HG02759 (cell line): ENCODE measurements at regions not wholly inside any gene's neighbourhood (a gene's known extent, or its start where the extent isn't known, plus 50 kb on each side); places are given as distances from the start of the nearest gene placed in this dataset.
"Not testable (repeated sequence)": the region's sequence is repeated elsewhere in the genome, so short reads cannot be mapped to it uniquely, and the experiment has no call there.

Experiments
- ATAC-seq: cut with Tn5 transposase; IDR thresholded peaks from one replicate; pipeline ENCODE4 v1.9.1; 2021; ENCODE audit warnings: mild to moderate bottlenecking, moderate library complexity; ENCODE audit not compliant: unreplicated experiment

GRCh38 chr13:44142941-44143665 is 230.5 kb upstream of the SERP2 start:
- no peak for ATAC-seq

GRCh38 chr13:44146138-44146537 is 227.5 kb upstream of the SERP2 start:
- ATAC-seq: no peak

- no peak for ATAC-seq
Measured at GRCh38 chr13:44147233-44147632, 226.4 kb upstream of the SERP2 start.

GRCh38 chr13:44147648-44148047 is 226.0 kb upstream of the SERP2 start:
- ATAC-seq: no peak

- ATAC-seq: no peak
Measured at GRCh38 chr13:44148159-44148914, 225.3 kb upstream of the SERP2 start.

GRCh38 chr13:44149231-44149630 is 224.4 kb upstream of the SERP2 start:
- ATAC-seq: not testable (repeated sequence)

GRCh38 chr13:44149821-44150220 is 223.8 kb upstream of the SERP2 start:
- ATAC-seq: no peak

GRCh38 chr13:44151474-44151873 is 222.2 kb upstream of the SERP2 start:
- ATAC-seq: no peak

GRCh38 chr13:44153496-44153895 is 220.1 kb upstream of the SERP2 start:
- ATAC-seq: no peak

- ATAC-seq: no peak
Measured at GRCh38 chr13:44155422-44156293, 218.0 kb upstream of the SERP2 start.

GRCh38 chr13:44156294-44156658 is 217.3 kb upstream of the SERP2 start:
- ATAC-seq: no peak

- no peak for ATAC-seq
Measured at GRCh38 chr13:44157606-44158005, 216.0 kb upstream of the SERP2 start.

GRCh38 chr13:44158098-44158521 is 215.5 kb upstream of the SERP2 start:
- no peak for ATAC-seq

GRCh38 chr13:44158881-44159632 is 214.6 kb upstream of the SERP2 start:
- no peak for ATAC-seq

- ATAC-seq: no peak
Measured at GRCh38 chr13:44159633-44160279, 213.9 kb upstream of the SERP2 start.

GRCh38 chr13:44160591-44161191 is 212.9 kb upstream of the SERP2 start:
- ATAC-seq: no peak

GRCh38 chr13:44163108-44163507 is 210.5 kb upstream of the SERP2 start:
- ATAC-seq: no peak

- ATAC-seq: no peak
Measured at GRCh38 chr13:44165221-44165888, 208.3 kb upstream of the SERP2 start.

- ATAC-seq: no peak
Measured at GRCh38 chr13:44165889-44166496, 207.6 kb upstream of the SERP2 start.
